Ramos (cell line): ENCODE measurements at regions not wholly inside any gene's neighbourhood (a gene's known extent, or its start where the extent isn't known, plus 50 kb on each side); places are given as distances from the start of the nearest gene placed in this dataset.

Experiments used
- in situ Hi-C: fragments of 300-500 bp; cut with MboI; formaldehyde crosslinking; loops from one replicate; pipeline ENCODE4 v1.14.3; 2022; ENCODE audit warnings: low sequenced_read_pairs; ENCODE audit not compliant: unreplicated experiment

- in situ Hi-C loops: no loop called here
Observed at GRCh38 chr2:41943159-41943558, 104.7 kb upstream of the PKDCC start.

GRCh38 chr2:41944220-41944880 is 103.5 kb upstream of the PKDCC start:
- in situ Hi-C loops: no loop called here

DNA sequence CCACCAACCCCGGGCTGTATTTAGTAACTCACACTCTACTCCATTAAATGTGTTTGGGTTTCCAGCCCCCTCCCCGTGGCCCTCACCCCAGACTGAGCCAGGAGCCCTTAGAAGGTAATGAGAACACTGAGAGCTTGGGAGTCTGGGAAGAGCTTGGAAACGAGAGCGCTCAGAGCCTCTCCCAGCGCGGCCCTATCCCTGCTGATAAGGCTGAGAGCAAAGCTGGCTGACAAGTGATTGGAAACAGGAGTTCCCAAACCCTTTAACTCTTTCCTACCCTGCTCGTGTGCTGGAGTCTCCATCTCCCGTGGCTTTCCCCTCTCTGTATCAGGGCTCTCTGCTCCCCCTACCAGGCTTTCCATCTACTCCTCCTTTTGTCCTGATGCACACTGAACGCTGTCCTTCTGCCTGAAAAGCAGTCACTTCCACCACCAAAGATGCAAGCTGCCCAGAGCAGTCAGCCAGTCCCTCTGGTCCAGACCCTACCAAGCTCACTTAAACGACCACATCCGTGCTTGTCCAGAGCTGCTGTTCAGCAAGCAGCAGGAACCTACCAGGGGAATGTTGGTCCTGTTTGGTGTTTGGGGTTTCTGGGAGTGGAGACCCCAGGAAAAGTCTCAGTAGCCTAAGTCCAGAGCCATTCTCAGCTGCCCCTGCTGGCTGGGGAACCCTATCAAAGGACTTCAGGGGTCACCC is 100.0 kb upstream of the PKDCC start:
- in situ Hi-C loops: no loop called here

- in situ Hi-C loops: no loop called here
Observed at GRCh38 chr2:41948397-41948763, 99.4 kb upstream of the PKDCC start.

DNA sequence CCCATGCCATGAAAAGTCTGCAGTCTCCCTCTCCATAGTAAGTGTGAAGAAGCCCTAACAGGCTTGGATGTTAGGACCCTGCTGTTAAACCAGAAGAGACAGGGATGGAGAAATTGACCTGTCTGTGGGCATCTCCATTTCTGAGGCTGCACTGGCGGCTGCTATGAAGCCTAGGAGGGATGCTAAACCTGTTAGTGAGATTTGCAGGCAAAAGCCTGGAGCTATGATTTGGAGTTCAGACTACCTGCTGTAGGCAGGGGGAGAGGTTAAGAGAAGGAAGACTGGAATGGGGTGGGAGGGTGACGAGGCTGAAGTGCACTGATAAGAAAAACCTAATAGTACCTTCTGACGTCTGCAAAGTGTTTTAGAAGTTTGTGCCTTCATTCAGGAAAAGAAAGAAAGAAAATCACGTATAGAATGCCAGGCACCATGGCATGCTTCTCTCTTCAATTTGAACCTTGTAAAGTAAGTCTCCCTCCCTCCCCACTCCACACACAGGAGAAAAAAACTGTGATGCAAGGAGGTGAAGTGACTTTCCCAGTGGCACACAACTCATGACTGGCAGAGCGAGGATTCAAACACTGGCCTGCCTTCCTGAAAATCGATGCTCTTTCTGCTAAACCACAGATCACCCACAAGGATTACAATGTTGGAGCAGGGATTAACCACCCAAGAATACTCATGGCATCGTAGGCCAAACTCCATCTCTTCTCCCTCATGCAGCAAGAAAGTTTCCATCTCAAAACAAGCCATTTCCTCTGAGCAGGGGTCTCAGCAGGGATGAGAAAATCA is 98.5 kb upstream of the PKDCC start:
- in situ Hi-C loops: no loop called here

DNA sequence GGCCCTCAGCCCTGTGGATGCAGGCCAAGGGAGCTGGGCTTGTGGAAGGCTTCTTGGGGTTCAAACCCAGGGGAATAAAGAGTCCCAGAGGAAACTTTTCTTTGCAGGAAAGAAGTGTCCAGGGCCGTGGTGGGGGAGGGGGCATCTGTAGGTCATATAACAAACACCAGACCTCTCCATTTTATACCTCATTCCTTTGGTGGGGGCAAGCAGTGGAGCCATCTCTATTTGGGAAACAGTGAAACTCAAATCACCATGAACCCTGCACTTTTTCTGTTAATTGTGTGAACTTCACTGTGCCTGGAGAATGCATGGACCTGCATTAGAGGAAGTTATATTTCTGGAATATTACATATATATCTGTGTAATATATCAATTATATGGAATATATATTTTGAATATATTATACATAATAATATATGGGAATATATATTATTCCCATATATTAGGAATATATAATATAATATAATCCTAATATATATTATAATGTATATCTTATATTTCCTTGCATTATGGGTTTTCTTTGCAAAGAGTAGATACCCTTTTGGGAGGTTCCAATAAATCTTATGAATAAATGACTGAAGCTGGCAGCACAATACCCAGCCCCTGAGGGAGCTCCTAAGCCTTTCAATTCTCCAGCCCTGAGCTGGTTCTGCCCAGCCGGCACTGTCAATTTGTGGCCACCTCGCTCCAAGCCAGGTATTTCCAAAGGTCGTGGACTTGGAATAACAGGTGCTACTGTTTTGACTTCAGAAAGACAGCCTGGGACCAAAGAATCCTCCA is 97.7 kb upstream of the PKDCC start:
- in situ Hi-C loops: no loop called here

DNA sequence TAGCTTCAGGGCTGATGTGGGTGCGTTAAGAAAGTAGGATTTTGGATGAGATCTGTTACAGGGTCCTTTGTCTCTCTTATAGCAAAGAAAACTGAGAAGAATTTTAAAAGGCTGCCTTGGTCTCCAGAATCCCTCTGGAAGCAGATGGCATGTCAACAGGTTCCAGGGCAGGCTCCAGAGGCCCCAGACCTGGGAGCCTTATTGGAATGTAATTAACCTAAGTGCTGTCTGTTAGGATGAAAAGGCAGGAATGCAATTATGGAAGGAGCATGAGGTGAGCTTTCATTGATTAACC is 97.2 kb upstream of the PKDCC start:
- in situ Hi-C loops: no loop called here

DNA sequence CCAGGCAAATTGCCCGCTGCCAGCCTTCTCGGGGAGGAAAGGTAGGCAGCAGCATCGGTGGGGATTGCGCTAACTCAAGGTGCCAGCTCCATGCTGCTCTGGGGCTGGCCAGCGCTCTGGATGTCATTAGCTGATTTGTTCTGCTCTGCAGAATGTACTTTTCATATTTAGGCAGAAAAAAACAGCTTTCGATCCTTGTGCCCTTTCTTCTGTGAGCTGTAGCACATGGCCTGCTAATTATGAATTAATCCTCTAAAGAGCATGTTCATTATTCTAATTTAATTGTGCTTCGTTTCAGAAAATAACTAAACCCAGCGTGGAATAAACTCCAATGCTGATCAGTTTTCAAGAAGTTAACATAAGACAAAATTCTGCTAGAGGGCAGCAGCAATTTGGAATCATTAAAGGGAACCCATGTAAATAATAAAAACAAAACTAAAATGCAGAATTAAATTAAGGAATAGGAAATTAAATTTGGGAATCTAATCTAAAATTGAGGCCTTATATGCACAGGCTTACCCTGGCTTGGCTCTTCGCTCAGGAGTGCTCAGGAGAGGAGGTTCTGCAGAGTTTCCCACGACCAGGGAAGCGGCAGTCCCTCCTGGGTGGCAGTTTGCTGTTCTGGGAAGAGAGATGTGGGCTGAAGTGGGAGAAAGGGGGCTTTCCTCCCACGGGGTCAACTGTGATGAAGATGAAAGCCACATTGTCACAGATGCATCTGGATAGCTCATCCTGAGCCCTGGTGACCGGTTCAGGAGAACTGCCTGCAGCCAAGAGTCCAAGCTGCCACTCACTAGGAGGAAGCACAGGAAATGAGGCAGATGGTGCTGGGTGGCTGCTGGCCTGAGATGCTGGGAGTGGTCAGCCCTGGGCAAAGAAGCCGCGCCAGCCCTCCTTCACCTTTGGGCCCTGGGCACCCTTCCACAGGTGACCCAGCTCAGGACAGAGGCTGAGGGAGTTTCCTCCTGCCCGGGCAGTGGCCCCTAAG is 93.2 kb upstream of the PKDCC start:
- in situ Hi-C loops: no loop called here

DNA sequence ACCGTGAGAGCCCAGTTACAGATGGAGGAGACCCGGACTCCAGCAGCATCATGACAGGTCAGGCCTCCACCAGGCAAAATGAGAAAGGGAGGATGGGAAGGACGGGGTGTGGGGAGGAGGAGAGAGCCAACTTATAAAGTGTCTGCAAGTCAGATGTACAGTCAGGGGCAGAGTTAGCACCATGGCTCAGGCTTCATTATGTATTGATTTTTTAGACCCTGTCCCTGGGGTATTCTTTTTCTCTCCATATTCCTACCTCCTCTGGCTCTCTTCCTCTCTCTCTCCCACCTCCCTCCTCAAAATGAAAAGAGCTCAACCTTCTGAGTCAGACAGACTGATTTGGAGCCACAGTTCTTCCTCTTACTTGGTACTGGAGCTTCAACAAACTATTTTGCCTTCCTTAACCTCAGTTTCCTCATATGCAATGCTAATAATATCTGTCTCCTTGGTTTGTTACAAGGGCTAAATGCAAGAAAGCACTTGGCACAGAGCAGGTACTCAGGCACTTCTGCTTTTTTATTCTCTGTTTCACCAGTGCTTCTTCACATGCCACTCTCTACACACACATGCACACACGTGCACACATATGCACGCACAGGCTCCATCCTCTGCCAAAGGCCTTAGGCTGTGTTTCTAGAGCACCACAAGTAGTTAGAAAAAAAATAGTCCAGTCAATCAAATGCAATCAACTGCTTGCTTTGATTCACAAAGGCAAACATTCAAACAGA is 92.3 kb upstream of the PKDCC start:
- in situ Hi-C loops: no loop called here

- in situ Hi-C loops: no loop called here
Observed at GRCh38 chr2:41957431-41957830, 90.4 kb upstream of the PKDCC start.

- in situ Hi-C loops: no loop called here
Observed at GRCh38 chr2:41958251-41958650, 89.6 kb upstream of the PKDCC start.

- in situ Hi-C loops: no loop called here
Observed at GRCh38 chr2:41958775-41959174, 89.0 kb upstream of the PKDCC start.

DNA sequence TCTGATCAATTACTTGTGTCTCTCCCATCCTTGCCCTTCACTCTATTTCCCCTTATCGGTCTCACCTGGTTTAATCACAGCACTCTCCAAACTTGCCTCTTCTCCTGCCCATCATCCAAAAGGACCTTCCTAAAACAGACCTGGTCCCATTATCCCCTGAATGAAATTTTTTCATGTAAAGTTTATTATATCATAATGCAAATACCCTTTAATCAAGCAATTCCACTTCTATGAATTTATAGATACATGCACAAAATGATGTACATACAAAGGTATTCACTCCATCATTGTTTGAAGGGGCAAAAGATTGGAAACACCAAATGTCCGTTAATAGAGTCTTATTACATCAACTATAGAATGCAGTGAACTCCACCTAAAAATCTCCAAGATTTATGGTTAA is 88.1 kb upstream of the PKDCC start:
- in situ Hi-C loops: no loop called here

DNA sequence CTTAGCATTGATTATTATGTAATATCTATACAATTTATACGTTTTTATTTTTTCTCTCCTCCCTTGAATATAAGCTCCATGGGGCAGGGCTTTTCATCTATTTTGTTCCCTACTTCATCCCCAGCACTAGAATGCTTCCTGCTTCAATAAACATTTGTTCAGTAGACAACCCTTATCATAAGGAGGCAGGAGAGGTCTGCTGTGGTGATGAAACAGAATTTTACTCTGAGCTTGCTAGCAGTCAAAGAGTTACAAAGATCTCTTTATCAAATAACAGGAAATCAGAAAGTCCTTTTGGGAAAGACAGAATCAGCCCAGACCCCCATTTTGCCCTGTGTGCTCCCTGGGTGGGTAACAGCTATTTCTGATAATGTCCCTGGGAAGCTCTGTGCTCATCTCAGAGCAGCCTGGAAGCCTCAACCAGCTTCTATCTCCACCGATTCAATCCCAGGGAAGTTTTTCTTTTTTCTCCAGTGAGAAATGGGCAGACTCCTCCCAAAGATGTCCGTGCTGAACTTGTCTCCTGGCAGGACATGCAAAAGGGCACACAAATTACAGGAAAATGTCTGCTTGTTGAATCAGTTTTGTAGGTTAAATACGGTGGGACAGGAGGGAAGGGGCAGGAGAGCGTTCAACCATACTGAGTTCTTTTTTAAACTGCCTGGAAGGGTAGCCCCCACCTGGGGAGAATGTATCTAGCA is 84.7 kb upstream of the PKDCC start:
- in situ Hi-C loops: no loop called here

GRCh38 chr2:41963661-41964525 is 83.9 kb upstream of the PKDCC start:
- in situ Hi-C loops: no loop called here

DNA sequence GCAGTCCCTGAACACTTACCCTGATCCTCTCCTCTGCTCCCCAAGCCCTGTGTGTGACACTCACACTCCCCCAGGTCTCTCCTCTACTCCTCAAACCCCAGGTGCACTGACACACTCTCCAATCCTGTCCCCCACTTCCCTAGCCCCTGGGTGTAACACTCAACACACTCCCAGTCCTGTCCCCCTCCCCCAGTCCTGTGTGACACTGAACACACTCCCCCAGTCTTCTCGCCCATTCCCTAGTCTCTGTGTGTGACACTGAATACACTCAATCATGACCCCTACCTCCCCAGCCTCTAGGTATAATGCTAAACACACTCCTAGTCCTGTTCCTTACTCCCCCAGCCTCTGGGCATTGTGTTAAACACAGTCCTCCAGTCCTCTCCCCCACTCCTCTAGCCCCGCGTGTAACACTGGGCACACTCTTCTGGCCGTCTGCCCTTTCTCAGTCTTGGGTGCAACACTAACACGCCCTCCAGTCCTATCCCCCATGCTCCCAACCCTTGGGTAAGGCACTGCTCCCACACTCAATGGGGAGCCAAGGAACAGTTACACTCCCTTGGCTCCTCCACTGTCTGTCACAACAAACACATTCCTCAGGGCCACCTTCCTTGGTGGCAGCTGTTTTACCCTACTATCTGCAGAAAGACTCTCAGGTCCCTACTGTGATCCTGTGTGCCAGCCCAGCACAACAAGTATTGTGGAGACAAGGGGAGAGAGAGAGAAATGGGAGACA is 82.5 kb upstream of the PKDCC start:
- in situ Hi-C loops: no loop called here

DNA sequence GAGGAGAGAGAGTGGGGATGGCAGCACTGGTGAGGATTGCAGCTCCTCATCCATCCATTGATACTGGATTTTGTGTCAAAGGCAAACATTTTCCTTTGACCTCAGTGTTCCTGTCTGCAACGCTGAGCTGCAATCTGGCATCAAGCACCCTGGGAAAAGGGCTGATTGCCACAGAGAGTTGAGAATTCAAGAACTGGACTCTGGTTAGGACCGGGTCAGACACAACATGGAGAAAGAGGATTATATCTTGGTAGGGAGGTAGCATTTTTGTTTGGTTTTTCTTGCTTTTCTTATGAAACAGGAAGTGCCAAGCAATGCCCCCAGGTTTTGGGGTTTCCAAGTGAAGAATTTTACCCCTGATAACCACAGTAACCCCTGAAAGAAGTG is 81.9 kb upstream of the PKDCC start:
- in situ Hi-C loops: no loop called here
